CD4-positive, alpha-beta T cell treated with Interleukin-1 beta for 1 hour (primary cell): ENCODE measurements at regions not wholly inside any gene's neighbourhood (a gene's known extent, or its start where the extent isn't known, plus 50 kb on each side); places are given as distances from the start of the nearest gene placed in this dataset.

Source experiments
- DNase-seq, 2 donors: peaks; one replicate each; pipeline ENCODE4 v3.0.0-alpha.2; 2020 to 2022

DNA sequence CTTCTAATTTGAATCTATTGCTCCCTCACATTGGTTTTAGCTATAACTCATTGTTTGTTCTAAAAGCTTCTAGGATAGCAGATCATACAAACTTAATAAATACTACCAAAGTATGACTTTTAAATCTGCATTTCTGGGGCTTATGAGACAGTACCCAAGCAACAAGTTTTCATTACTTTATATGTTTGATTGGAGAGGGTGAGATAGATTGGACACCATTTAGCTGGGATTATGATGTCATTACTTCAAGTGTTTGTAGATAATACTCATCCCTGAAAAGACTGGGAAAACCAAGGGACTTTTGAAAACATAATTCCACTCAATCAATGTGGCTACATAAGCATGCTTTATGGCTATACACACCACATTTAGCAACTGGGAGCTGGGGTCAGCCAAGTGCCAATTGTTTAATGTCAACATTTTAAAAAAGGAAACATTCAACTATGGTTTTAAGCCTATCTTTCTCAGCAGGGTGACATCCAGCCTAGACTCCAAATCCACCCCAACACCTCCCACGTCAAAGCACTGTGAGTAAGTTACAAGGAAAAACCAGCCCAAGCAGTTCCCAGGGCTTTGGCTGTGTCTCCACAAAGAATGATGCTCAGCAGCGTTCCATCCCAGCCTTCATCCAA lies 119.9 kb downstream of the ETAA1 start:
- no peak for DNase-seq

DNA sequence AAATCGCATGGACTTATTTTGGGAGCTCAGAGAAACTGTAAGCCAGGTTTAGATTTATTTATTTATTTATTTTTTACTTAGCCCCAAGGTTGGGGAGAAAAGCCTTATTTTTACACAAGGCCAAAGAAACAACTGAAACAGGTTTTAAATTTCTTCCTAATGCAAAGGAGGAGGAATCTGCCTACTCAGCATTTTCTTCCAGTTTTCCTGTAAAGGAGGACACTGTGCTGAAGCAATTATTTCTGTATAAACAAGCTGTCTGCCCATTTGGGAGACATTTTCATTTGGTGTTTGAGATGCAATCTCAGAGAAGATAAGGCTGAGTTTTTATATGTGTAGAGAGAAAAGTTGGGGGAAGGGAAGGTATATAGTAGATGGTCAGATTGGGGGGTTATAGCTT lies 125.0 kb downstream of the ETAA1 start:
- no peak for DNase-seq

DNA sequence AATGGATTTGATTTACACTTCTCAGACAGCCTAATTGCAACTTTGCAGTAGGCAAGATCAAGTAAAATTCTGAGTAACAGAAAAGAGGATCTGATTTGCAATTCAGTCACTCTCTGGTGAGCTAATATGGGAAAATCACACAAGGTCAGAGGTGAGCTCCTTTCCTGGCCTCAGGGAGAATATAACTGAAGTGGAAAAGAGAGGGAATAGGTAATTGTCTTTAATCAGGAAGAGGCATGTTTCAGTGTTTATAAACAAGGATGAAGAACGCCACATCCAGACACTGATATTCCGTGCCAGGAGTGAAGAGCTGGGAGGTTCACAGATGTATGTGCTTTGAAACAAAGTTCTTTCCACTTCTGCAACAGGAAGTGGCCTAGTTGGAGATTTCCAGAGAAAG lies 127.1 kb downstream of the ETAA1 start:
- DNase-seq = no peak

DNA sequence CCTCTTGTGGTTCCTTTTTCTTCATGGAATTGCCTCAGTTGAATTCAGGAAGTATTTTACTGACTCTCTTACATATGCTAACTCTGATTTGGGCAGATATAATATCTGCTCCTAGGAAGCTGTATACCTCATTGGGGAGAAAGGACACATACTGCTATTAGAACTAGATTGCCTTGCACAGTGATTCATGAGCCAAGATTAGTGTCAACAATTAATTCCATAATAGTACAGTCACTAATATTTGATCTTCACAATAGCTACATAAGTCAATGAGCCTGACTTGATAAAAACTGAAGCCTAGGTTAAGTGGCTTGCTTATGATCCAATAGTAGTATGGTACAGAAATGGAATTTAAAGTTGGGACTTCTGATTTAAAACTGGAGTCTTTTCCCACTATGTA lies 127.6 kb downstream of the ETAA1 start:
- no peak for DNase-seq

DNA sequence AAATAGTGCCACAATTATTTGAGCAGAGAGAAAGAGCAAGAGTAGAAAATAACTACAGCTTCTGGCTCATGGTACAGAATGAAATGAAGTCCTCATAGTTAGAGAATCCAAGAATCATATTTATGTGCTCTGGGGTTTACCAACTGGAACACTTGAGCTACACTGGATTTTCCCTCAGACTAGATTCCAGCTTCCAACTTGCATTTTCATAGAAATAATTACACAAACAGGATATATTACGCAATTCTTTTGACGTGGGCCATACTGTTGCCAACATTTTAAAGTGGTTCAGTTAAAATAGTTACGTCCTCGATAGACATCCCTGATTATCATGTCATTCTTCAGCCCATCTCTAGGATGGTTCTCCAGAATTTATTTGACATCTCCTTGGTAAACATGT lies 129.2 kb downstream of the ETAA1 start:
- no peak for DNase-seq

DNA sequence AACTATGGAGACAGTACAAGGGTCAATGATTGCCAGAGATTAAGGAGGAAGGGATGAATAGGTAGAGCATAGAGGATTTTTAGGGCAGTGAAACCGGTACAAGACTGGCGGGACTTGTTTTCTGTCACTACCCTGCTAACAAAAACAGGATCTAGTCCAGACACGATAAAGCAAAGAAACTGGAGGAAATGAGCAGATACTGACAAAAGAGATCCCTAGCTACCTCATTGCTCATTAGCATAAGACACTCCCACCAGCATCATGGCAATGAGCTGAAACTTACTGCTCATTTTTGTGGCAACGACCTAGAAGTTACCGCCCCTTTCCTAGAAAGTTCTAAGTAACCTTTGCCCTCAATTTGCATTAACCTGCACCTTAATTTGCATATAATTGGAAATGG lies 131.2 kb downstream of the ETAA1 start:
- DNase-seq = no peak

DNA sequence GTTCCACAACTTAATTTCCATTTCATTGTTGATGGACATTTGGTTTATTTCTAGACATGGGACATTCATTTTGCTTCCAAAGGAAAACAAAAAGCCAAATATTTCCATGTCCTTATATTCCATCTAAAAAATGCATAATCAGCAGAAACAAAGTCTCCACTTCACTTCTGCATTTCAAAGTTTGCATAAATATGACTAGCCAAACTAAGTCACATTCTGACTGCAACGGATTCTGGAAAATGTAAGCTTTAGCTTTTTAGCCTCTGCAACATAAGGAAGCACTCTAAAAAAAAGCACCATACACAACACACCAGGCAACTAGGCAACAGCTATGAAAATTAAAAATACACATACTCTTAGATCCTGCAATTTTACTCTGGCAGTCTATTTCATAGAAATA lies 135.3 kb downstream of the ETAA1 start:
- DNase-seq = no peak

DNA sequence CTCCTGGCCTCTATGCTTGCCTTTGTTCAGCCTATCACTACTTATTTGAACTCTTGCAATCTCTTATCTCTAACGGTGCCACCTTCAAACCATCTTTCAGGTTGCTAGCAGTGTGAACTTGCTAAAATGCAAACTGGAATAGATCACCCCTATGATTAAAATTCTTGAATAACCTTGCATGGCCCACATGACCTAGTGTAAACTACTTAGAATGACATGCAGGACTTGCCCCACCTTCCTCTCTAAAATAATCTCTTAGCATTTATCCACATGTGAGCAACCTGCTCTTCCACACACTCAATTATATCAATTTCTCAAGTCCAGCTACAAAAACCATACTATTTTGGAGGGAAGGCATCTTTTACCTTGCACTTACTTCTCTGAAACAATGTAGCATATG lies 137.6 kb downstream of the ETAA1 start:
- DNase-seq = no peak

DNA sequence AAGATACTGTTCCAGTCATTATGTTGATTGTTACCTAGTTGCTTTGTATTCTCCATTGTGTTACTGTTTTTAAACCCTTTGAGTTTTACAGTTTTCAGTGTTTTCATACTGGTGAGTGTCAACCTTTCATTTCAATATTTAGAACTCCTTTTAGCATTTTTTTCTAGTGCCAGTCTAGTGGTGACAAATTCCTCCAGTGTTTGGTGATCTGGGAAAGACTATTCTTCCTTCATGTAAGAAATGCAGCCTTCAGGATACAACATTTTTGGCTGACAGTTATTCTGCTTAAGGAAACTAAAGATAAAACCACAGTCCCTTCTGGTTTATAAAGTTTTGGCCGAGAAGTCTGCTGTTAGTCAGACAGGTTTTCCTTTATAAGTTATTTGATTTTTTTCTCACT lies 143.8 kb downstream of the ETAA1 start:
- DNase-seq = no peak

DNA sequence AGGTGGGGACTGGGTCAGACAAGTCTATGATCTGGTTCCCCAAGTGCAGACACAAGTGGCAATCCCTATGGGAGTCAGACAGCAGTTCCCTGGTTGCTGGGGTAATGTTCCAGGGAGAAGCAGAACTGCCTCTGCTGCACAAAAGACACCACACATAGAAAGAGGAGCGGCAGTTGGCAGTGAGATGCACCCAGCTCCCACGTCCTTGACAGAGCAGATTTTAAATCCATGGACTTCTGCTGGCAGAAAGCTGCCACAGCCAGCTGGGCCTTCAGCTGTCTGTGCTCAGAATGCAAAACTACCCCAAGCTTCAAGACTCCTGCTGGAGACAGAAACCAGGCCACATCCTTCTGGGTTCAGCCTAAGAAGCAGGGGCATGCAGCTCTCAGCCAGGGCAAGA lies 147.2 kb downstream of the ETAA1 start:
- DNase-seq = no peak

DNA sequence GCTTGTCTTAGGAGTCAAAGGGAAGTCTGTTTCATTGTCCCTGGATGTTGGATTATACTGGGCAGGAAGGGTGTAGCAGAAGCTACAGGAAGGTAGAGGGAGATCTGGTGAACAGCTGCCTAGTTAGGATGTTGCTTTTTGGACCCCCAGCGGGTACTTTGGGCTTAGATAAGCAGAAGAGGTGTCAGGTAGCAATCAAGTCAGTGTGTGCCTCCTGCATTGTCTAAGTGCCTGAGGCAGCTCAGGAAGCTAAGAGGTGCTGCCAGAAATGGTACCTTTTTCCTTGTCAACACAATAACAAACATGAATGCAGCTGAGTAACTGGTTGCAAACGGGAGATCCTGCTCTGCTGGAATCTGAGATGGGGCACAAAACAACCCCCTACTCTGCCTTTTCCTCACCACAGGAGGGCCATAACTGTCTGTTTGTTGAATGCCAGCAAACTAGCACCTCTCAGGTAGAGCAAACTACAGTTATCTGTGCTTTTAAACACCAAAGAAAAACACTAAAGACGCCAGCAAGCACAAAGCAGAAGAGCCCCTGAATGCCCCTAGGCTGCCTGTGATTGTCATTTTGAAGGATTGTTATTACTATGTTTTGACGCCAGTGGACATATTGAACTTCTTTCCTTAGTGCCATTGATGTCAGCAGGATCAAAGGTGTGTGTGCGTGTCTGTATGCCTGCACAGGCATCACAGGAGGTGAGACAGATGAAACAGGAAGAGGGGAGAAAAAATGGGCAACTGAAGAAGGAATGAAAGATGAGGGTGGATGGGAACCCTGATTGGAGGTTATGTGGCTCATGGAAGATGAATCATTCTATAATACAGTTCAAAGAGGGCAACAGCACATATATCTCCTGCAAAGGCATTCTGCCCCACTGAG lies 151.4 kb downstream of the ETAA1 start:
- DNase-seq = no peak

DNA sequence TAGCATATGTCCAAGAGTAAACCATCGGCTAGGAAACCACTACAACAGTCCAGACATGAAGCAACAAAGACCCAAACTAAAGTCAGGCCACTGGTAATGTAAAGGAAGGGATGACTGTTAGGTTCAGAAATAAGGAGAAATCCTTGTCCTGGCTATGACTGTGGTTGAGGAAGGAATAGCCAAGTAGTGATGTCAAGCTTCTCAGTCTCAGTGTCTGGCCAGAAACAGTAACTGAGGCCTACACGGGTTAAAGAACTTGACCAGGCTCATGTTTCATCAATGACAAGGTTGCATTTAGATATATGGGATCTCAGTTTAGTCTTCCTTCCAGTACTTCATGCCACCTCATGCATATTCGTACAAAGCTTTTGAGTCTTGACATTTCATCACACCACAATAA lies 162.0 kb downstream of the ETAA1 start:
- DNase-seq = no peak

DNA sequence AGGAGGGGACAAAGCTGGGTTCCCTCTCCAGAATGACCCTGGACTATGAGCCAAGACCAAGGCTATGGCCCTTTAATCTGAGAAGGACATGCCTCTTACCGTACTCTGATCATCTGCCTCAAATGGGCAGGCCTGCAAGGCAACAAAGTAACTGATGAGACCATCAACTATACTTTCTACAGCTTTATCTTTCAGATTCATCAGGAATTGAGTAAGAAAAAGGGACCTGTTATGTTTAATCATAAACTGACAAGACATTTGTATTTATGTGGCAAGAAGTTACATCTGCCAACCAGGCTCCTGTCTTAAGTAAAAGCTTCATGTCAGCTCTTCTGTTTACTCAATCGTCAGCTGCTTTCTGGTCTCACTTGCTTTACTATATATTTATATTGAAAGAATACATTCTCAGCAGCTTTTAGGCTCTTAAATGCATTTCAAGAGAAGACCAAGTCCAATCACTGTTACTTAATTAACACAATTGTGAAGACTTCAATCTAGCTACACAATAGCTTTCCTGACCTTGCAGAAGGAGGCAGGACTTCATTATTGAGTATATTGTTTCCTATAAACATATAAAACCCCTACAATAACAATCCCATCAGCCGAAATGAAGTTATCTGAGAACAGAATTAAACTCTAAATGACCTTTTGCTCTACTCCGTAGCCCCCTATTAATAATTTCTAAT lies 163.8 kb downstream of the ETAA1 start:
- no peak for DNase-seq

DNA sequence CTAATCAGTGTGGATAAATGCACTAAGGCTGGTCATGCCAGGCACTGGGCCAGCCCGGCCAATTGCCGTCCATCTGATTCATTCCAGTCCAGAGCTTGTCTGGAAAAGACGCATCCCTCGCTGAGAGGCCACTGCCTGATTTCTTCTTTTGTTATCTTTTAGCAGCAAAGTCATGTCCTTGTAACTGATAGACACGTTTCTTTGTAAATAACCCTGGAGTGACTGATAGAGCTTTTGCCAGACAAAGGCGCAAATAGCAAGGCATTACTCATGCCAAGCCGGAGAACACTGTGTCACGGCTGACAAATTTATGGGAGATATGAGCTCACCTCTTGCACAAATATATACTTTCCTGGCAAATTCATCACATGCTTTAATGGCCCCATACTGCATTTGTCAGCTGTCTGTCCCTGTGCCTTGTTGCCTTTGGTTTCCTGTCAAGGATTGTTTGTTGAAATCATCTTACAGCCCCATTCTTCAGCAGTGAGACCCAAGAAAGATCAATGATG lies 164.4 kb downstream of the ETAA1 start:
- DNase-seq = no peak

DNA sequence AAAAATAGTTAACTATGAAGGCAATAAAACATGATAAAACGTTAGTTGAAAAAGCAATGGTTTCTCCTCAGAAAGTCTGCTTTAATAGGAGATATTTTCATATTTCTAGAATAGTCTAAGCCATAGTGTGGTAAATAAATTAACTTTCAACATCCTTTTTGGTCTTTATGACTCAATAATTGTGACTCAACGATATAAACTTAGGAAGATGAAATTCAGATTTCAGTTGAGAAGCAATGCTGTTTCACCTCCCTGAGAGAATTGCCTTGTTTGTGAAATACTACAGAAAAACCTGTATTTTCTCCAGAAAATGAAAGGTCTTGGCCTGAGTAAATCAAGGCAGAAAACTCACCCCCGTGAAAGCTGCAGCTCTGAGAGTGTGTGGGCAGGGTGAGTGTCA lies 166.9 kb downstream of the ETAA1 start:
- DNase-seq = no peak

DNA sequence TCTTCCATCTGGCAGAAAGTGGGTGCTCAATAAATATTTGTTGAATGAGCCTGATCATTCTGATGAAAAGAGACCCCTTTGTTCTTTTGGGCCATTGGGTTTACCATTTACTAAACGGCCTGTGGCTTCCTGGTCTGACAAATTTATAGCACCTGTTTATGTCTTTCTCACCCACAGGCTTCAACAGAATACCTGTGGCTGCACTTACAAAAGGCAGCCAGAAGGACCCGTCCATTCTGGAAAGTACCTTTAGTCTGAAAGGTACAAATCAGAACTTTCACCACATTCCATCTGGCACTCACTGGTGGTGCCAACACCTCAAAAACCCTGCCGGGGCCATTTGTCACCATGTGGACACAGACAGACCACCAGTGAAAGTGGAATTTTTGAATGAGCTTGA lies 167.5 kb downstream of the ETAA1 start:
- DNase-seq = no peak

DNA sequence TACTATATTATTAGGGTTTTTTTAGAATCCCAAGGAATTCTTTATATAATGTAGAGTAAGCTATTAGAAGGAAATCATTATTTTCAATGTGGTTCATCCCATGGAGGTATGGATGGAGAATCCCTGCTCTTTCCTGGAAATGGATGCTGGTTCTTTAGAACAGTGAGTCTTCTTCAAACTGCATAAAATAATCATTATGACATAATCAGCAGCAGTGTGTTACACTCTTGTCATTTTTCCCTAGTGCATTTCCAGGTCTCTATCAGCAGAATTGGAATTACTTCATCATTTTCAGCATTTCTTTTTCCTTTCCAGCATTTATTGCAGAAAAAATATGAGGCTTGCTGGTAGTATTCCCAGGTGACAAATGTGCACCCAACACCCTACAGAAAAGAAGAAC lies 168.1 kb downstream of the ETAA1 start:
- no peak for DNase-seq

DNA sequence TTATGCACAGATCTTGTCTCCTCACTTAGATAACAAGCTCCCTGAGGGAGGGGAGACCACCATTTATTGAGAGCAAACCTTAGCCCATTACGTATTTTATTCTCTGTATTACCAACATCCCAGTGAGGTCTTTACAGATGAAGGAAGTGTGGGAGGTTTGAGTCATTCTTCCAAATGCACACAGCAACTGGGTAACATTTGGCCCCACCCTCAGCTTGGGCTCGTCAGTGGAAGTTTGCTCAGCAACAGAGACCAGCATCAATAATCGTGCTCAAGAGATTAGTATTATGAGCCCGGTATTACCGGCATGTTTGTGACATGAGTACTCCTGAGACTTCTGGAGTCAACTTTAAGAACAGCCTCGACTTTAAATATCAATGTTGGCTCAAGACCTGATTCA lies 168.6 kb downstream of the ETAA1 start:
- no peak for DNase-seq

DNA sequence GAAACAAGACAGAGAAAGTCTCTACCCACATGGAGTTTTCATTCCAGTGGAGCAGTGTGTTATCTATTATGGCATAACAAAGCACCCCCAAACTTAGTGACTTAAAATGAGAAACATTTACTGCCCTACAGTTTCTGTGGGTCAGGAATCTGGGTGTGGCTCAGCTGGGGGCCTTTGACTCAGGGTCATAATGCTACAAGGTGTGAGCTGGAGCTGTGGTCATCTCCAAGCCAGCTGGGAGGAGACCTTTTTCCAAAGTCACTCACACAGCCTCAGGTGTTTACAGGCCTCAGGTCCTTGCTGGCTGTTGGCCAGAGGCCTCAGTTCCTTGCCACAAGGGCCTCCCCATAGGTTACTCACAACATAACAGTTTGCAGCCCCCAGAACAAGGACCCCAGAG lies 169.2 kb downstream of the ETAA1 start:
- no peak for DNase-seq

DNA sequence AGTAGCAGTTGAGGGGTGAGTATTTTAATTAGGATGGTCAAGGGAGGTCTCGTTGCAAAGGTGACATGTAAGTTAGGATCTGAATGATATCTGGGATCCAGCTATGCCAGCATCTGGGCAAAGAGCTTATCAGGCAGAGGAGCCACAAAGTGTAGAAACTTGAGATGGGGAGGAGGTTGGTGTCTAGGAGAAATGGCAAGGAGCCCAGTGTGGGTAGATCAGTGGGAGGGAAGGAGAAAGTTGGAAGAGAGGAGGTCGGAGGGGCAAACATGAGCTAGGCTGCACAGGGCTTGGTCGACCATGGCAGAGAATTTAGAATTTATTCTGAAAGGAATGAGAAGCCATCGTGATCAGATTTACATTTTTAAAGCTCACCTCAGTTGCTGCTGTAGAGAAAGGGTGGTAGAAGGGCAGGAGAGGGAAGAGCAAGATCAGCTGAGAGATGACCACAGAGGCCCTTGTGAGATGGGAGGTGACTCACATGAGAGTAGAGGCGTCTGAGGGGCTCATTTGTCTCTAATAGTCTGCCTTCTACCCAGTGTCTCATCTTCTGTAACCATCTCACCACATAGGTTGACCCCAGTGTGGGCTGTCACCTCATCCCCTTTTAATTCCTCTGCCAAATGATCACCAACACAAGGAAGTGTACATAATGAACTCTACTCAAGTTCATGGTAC lies 170.0 kb downstream of the ETAA1 start:
- no peak for DNase-seq

DNA sequence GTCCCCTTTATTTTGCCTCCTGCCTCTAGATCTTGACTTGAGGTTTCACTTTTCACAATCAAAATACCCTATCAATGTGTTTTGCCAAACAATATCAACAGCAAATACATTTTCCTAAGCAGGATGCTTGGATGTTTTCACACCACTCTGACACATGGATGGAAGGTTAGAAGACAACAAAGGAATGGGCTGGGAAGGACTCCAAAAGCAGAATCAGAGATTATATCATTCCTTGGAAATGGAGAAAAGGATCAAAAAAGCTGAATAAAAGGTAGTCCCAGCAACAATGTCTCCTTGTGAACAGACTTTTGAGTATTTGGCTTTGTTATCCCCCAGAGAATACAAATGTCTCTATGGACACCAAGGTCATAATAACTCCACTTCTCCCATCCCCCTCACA lies 170.8 kb downstream of the ETAA1 start:
- DNase-seq = no peak

DNA sequence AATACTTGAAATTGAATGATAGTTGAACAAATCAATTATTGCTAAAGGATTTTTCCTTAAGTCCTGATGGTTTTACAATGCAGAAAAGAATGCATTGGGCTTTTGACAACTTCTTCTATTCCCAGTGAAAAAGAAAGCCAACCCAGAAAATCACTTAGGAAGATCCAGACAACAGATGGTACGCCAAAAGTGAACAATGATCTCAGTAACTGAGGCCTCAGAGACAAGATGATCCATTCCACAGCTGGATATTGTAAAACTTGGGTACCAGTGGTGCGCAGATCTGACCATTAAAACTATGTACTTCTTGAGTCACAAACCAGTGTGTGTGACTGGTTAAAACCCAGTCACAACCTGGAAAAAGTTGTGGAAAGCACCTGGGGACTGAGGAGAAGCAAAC lies 173.5 kb downstream of the ETAA1 start:
- no peak for DNase-seq
